Bronchial epithelial cell (primary cell): ENCODE measurements at regions not wholly inside any gene's neighbourhood (a gene's known extent, or its start where the extent isn't known, plus 50 kb on each side); places are given as distances from the start of the nearest gene placed in this dataset.

Experiments
- DNase-seq: peaks from one replicate; pipeline ENCODE4 v3.0.0-alpha.2; 2010; ENCODE audit warnings: low read depth
- FAIRE-seq: peaks from 2 replicates; lab custom pipeline; 2011; peaks lifted over from hg19 to GRCh38; lab: Jason Lieb, UNC
- H3K27me3 ChIP-seq: 2 replicates; pipeline ENCODE4 v1.5.1; 2011; ENCODE audit warnings: low read length; ENCODE audit not compliant: control insufficient read depth, insufficient read depth
- H3K36me3 ChIP-seq: 2 replicates; pipeline ENCODE4 v1.5.1; 2011; ENCODE audit warnings: low read length; ENCODE audit not compliant: control insufficient read depth, insufficient read depth
- H3K4me3 ChIP-seq: 2 replicates; pipeline ENCODE4 v1.5.1; 2011; ENCODE audit warnings: mild to moderate bottlenecking, low read depth, low read length, control low read depth
- CTCF ChIP-seq: IDR thresholded peaks from 2 replicates; pipeline ENCODE4 v1.5.1; 2011; ENCODE audit warnings: mild to moderate bottlenecking, moderate library complexity, low read length, control low read depth, inconsistent platforms; ENCODE audit not compliant: insufficient read depth, severe bottlenecking

DNA sequence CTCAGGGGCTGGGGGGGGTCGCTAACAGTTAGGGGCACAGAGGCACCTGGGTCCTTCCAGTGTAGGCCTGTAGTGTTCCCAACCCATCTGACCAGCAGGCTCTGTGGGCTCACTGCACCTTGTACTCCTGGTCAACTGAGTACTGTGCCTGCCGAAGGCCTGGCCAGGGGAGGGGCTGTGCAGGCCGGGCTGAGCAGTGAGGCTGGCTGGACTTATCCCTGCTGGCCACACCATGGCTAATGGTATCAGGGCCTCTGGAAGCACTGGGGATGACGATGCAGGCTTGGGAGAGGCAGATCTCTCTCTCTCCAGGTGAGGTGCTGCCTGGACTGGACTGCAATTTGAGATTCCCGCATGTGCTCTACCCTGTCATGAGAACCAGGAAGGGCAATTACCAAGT lies 58.9 kb upstream of the SDK2 start:
- FAIRE-seq (no peak), DNase-seq (no peak)
- Histone ChIP-seq H3K36me3 (no peaks in the 10 kb centered on the region), H3K4me3 (no peak overlapping the region), H3K27me3 (no peaks in the 10 kb centered on the region)
- TF ChIP-seq CTCF, result no peak

DNA sequence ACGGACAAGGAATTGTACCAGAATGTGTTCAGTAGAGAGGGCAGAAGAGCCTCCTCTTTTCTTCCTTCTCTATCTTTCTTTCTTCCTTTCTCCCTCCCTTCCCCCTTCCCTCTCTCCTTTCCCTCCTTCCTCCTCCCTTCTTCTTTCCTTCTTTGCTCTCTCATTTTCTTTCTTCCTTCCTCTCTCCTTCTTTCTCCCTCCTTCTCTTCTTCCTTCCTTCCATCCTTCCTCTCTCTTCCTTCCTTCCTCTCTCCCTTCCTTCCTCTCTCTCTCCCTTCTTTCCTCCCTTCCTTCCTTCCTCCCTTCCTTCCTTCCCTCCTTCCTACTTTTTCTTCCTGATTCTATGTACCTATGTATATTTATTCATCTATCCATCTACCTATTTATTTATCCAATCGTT lies 59.7 kb upstream of the SDK2 start:
- H3K27me3 ChIP-seq, result no peaks in the 10 kb centered on the region
- no peak for TF ChIP-seq CTCF
- DNase-seq (no peak), FAIRE-seq (no peak)
- no peak overlapping the region for H3K4me3 ChIP-seq
- no peaks in the 10 kb centered on the region for H3K36me3 ChIP-seq

DNA sequence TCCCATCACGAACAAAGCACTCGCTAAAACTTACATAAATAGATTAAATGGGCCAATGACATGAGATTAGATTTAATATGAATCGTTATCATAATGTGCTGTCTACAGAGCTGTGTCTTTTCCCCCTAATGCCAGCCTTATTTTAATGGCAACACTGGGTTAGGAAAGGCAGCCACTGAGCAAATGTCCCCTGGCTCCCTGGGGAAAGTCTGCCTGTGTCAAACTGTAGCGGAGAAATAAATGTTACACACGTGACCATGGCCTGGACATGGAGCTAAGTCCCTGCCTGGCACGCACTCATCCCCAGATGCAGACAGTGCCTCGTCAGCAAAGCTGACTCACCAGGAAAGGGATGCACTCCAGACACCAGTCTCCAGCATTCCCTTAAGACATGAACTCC lies 61.3 kb upstream of the SDK2 start:
- no peak for TF ChIP-seq CTCF
- H3K36me3 ChIP-seq, result no peaks in the 10 kb centered on the region
- DNase-seq (peak; percentile 25), FAIRE-seq (no peak)
- no peak overlapping the region for H3K4me3 ChIP-seq
- no peaks in the 10 kb centered on the region for H3K27me3 ChIP-seq

DNA sequence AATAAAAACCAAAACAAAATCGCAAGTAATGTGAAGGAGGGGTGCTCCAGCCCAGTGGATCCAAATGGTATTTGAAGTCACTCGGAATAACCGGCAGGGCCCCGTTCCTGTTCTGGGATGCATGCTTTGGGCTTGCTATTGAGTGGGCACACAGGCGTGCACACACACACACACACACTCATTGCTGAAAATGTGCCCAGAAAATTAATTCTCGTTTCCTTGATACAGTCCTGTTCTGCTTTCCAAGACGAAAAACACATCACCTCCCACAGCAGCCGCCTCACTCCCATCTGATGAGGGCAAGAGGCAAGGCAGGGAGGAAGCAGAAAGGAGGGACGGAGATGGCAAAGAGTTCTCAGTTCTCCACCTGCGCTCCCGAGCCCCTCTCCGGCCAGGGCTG lies 62.2 kb upstream of the SDK2 start:
- H3K36me3 ChIP-seq, result no peaks in the 10 kb centered on the region
- H3K4me3 ChIP-seq, result no peak overlapping the region
- no peak for DNase-seq
- no peaks in the 10 kb centered on the region for H3K27me3 ChIP-seq
- TF ChIP-seq CTCF, result no peak
- FAIRE-seq, result no peak

GRCh38 chr17:73706858-73707257 lies 62.6 kb upstream of the SDK2 start:
- FAIRE-seq, result no peak
- Histone ChIP-seq H3K27me3 (no peaks in the 10 kb centered on the region), H3K4me3 (no peak overlapping the region)

More at GRCh38 chr17:73706858-73707257, 62.6 kb upstream of the SDK2 start:
- no peak for DNase-seq
- H3K36me3 ChIP-seq, result no peaks in the 10 kb centered on the region
- TF ChIP-seq CTCF, result no peak
